CD4-positive, alpha-beta T cell treated with Interleukin-1 beta for 1 hour (primary cell): ENCODE measurements at regions not wholly inside any gene's neighbourhood (a gene's known extent, or its start where the extent isn't known, plus 50 kb on each side); places are given as distances from the start of the nearest gene placed in this dataset.

Experiments used
- DNase-seq, 2 donors: peaks; one replicate each; pipeline ENCODE4 v3.0.0-alpha.2; 2020 to 2022

GRCh38 chr12:69096669-69097335 lies 142.6 kb upstream of the CPSF6 start:
- no peak for DNase-seq

GRCh38 chr12:69097619-69098368 lies 141.6 kb upstream of the CPSF6 start:
- DNase-seq, result no peak

- no peak for DNase-seq
These were observed 140.1 kb upstream of the CPSF6 start for GRCh38 chr12:69099201-69099837.

DNA sequence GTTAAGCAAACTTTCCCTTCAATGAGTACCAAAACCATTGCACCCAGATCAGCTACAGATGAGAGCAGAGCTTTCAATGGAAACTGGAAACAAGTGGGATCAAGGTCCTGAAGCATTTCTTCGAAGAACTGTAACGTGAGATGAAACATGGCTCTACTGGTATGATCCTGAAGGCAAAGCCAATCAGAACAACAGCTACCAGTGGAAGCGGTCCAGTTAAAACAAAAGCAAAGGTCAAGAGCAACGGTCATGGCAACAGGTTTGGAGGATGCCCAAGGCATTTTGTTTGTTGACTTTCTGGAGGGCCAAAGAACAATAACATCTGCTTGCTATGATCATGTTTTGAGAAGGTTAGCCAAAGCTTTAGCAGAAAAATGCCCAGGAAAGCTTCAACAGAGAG lies 137.9 kb upstream of the CPSF6 start:
- no peak for DNase-seq

DNA sequence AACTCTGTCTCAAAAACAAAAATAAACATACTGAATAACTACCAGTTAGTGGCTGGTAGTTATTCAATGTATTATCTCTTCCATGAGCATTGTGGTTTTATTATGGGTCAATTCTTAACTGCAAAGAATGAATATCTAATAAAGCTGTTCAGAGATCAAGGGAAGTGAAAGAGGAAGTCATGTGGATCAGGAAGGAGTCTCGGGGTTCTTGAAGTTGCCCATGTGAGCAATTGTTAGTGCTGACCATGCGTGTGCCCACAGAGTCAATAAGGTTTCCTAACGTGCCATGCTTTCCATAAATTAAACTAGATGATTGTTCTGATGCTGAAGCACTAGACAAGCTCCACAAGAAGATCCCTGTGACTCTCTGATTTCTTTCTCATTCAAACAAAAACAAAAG lies 136.5 kb upstream of the CPSF6 start:
- peak in 1 of 2 donors; percentile 2 for DNase-seq

DNA sequence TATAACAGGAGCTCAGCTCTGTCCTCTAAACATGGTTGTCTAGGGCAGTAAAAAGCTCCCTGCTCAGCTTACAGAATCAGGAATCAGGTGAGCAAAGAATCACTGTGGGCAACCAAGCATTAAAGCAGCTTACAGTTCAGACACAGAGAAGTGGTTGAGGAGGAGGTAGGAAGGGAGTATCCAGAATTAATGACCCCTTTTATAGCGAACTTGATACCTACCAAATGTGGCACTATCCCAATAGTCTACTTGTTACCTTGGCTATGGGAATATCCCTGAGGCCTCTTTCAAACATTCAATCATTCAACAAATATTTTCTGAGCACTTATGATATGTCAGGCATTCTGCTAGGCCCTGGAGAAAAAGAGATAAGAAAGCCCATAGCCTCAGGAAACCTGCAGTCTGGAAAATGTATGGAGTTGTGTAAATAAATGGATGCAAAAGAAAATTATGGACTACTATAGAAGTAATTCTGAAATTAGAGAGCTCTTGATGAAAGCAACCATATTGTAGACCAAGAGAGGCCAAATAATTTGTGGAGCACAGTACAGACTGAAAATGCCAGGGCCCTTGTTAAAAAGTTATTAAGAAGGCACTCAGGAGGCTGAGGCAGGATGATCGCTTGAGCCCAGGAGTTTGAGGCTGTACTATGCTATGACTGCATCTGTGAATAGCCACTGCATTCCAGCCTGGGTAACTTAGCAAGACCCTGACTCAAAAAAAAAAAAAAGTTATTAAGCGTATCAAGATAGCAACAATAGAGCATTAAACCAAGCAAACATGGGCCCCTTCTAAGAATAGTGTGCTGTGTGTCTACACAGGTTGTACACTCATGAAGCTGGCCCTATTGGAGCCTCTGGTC lies 134.0 kb upstream of the CPSF6 start:
- no peak for DNase-seq

DNA sequence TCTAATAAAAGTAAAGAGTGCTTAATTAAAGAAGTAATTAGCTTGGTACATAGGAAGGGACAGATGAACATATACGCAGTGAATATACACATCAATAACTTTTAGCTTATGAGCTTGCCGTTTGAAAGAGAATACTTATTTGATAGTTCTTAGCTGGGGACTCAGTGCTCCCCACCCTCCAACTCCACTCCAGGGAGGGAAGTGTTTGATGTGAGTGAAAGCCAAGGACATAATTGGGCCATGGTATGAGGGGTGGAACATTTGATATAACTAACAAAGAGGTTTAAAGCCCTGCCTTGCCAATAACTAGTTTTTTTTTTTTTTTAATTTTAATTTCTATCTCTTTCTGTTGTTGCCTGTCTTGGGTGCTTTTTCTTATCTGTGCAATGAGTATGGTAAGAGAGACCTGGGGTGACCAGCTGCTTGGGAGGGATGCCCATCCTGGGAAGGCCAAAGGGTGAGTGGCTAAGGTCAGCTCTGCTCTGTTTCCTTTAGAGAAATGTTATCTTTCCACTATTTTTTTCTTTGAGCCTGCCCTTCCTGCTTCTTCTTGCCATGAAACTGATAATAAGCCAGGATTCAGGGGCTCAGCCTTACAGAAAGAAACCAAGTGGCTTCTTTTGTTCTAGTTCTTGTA lies 132.8 kb upstream of the CPSF6 start:
- no peak for DNase-seq

GRCh38 chr12:69107541-69107940 lies 131.8 kb upstream of the CPSF6 start:
- no peak for DNase-seq

DNA sequence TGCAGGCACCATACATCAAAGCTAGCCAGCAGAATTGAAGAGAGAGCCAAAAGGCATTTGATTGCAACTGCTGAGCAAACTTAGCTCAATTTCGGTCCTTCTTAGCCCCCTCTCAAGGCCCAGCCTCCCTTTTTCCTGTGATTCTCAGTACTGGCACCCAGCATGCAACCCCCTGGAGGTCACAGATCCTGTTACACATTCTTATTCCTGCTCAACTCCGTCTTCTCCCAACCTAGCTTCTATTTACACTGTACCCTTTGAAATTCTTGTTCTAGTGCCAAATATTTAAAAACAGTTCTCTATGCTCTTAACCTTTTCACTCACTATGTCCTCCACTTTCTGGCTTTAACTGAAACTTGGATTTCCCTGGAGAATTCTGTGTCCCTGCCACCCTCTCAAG lies 131.3 kb upstream of the CPSF6 start:
- no peak for DNase-seq

GRCh38 chr12:69112616-69113015 lies 126.8 kb upstream of the CPSF6 start:
- no peak for DNase-seq

GRCh38 chr12:69115099-69115498 lies 124.3 kb upstream of the CPSF6 start:
- no peak for DNase-seq

DNA sequence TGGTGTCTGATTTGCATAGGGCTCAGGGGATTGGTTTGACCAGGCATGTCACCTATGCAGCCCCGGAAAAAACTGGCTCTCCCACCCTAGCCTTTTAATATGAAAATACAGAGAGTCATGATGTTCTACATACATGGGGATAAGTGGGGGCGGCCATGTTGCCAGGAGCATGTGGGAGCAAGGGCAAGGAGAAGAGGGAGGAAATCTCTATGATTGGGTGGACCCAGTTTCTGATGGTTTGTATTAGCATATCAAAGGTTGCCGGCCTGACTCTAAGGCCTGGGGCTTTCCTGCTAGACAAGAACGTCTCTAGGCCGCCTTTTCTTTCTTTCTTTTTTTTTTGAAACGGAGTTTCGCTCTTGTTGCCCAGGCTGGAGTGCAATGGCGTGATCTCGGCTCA lies 123.4 kb upstream of the CPSF6 start:
- DNase-seq, result no peak

DNA sequence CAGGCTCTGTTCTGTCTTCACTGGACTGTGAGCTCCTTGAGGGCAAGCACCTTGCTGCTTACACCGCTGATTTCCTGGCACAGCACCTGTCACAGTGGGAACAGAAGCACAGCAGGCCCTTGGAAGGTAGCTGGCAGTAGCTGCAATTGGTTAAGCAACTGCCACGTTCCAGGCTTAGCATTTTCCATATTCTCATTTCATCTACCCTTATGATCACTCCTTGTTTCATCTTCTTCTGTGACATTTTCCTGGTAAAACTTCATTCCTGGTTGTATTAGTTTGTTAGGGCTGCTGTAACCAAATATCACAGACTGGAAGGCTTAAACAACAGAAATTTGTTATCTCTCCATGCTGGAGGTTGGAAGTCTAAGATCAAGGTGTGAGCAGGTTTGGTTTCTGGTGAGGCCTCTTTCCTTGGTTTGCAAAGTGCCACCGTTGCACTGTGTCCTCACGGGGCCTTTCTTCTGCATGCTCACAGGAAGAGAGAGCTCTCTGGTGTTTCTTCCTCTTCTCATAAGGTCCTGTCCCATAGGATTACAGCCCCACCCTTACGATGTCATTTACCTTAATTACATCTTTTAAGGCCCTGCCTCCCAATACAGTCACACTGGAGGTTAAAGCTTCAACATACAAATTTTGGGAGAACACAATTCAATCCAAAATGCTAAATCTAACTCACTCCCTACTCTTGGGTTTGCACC lies 121.7 kb upstream of the CPSF6 start:
- no peak for DNase-seq

DNA sequence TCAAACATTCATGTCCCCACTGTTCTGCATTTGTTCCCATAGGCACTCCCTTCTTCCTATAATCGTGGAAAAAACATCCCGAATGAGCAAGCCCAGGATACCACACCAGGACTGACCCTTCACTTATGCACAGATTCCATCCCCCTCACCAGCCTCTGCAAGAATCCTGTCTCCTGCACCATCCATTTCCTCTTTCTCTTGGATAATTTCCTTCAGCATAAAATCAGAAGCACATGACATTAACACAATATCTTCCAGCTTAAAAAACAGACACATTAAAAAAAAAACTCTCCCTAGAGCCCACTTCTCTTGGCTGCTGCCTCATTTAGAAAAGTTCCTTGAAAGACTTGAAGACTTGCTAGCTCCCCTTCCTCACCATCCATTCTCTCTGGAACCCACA lies 120.9 kb upstream of the CPSF6 start:
- DNase-seq, result no peak

- no peak for DNase-seq
These were observed 119.6 kb upstream of the CPSF6 start for GRCh38 chr12:69119770-69120169.

GRCh38 chr12:69120354-69120753 lies 119.0 kb upstream of the CPSF6 start:
- DNase-seq, result no peak

GRCh38 chr12:69123311-69123710 lies 116.1 kb upstream of the CPSF6 start:
- DNase-seq, result no peak

DNA sequence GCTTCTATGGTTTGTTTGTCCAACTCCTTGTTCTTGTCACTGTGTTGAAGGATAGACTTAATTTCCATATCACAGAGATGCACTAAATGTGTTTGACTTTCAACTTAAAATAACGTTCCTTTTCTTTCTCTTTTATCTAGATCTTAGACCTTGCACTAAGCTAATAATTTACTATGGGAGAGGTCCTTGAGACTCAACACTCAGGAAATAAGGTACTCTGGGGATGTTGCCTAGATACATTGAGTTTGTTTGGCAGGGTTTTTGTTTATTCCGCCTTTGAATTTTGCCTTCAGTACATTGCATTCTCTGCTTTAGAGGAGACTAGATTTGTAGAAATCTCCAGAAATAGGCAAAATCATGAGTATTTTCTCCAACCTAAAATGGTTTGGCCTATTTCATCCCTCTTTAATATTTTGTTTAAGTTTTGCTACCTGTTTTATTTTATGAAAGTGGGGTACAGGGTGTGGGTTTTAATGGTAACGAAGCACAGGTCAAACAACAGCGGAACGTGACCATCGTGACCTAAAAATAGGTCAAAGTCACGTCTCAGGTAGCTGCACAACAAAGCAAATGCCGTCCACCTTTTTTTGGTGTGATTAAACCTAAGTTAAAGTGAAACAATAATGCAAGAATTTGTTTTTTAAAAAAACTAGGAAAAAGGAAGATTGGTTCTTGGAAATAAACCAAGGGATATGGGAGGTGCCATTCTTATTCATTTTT lies 115.3 kb upstream of the CPSF6 start:
- no peak for DNase-seq

GRCh38 chr12:69129017-69129416 lies 110.4 kb upstream of the CPSF6 start:
- no peak for DNase-seq

- DNase-seq, result no peak
These were observed 109.8 kb upstream of the CPSF6 start for GRCh38 chr12:69129564-69129963.

DNA sequence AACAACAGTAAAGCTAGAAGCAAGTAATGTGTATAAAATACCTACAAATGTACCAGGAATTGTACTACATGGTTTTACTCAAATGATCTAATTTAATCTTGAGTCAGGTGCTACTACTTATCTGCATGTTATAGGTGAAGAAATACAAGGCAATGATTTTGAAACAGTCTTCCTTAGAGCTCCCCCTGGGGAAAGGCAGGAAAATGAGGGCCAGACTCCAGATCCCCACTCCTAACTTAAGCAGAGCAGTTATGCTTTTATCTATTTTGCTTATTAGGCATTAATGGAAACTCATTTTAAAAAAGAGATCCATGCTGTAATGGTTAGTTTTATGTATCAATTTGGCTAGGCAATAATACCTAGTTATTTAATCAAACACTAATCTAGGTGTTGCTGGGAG lies 109.3 kb upstream of the CPSF6 start:
- no peak for DNase-seq
